Ishikawa (cell line): ENCODE measurements at regions not wholly inside any gene's neighbourhood (a gene's known extent, or its start where the extent isn't known, plus 50 kb on each side); places are given as distances from the start of the nearest gene placed in this dataset.
"Not testable (repeated sequence)": the region's sequence is repeated elsewhere in the genome, so short reads cannot be mapped to it uniquely, and the experiment has no call there.

Experiments used
- CEBPB ChIP-seq: IDR thresholded peaks from 2 replicates; pipeline ENCODE4 v1.6.1; 2012
- EGR1 ChIP-seq: IDR thresholded peaks from 2 replicates; pipeline ENCODE4 v1.6.1; 2012
- EP300 ChIP-seq: IDR thresholded peaks from 2 replicates; pipeline ENCODE4 v1.6.1; 2012; ENCODE audit warnings: borderline replicate concordance
- RAD21 ChIP-seq: IDR thresholded peaks from 2 replicates; pipeline ENCODE4 v1.6.1; 2012; ENCODE audit warnings: low read depth
- TCF12 ChIP-seq: IDR thresholded peaks from 2 replicates; pipeline ENCODE4 v1.6.1; 2012; ENCODE audit warnings: low read depth
- TEAD4 ChIP-seq: IDR thresholded peaks from 2 replicates; pipeline ENCODE4 v1.6.1; 2012
- USF1 ChIP-seq: IDR thresholded peaks from 2 replicates; pipeline ENCODE4 v1.6.1; 2012
- ZBTB7A ChIP-seq: IDR thresholded peaks from 2 replicates; pipeline ENCODE4 v1.6.1; 2012; ENCODE audit warnings: low read depth
- TF ChIP-seq, protein P1 (sequence below): IDR thresholded peaks from 2 replicates; pipeline ENCODE4 v1.6.1; 2012; ENCODE audit warnings: low read depth, mild to moderate bottlenecking

DNA sequence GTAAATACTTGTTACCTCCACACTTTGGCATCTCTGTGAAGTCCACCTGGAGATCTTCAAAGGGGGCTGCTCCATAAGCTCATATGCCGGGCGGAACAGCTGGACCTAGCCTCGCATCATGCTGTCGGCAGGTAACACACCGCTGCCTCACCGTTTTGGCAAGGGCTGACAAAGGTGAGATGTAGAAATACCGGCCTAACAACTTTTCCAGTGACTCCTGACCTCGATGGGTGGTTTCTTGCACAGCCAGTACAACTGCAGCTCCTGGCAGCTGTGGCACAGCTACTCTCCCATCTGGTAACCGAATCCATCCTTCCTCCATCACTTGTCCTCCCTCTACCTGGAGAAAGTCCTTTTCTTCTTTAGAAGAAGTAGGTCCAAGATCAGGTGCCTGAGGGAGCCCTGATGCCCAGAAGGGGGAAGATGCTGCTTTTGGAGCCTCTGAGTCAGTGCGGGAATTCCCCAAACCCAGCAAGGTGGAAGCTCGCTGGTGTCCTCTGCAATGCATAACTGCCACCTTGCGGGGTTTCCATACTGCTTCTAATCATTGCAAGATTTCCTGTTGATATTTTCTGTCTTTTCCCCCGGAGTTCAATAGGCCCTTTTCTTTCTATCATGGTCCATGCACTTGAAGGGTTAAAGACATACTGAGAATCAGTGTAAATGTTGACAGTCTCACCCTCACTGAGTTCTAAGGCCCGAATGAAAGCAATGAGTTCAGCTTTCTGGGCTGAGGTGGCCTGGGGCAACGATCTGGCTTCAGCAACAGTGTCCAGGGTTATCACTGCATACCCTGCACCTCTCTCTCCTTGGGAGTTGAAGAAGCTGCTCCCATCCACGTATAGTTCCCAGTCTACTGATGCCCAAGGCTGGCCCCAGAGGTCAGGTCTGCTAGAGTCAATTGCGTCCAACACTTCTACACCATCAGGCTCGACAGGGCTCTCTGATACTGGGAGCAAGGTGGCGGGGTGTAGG is 52.9 kb upstream of the ALDH3B2 start:
- not testable (repeated sequence) for TF ChIP-seq RAD21, TEAD4, EP300, USF1, EGR1, CEBPB, ZBTB7A, TCF12
- TF ChIP-seq, protein P1, sequence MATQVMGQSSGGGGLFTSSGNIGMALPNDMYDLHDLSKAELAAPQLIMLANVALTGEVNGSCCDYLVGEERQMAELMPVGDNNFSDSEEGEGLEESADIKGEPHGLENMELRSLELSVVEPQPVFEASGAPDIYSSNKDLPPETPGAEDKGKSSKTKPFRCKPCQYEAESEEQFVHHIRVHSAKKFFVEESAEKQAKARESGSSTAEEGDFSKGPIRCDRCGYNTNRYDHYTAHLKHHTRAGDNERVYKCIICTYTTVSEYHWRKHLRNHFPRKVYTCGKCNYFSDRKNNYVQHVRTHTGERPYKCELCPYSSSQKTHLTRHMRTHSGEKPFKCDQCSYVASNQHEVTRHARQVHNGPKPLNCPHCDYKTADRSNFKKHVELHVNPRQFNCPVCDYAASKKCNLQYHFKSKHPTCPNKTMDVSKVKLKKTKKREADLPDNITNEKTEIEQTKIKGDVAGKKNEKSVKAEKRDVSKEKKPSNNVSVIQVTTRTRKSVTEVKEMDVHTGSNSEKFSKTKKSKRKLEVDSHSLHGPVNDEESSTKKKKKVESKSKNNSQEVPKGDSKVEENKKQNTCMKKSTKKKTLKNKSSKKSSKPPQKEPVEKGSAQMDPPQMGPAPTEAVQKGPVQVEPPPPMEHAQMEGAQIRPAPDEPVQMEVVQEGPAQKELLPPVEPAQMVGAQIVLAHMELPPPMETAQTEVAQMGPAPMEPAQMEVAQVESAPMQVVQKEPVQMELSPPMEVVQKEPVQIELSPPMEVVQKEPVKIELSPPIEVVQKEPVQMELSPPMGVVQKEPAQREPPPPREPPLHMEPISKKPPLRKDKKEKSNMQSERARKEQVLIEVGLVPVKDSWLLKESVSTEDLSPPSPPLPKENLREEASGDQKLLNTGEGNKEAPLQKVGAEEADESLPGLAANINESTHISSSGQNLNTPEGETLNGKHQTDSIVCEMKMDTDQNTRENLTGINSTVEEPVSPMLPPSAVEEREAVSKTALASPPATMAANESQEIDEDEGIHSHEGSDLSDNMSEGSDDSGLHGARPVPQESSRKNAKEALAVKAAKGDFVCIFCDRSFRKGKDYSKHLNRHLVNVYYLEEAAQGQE = not testable (repeated sequence)
